Loucy (cell line): ENCODE measurements at regions not wholly inside any gene's neighbourhood (a gene's known extent, or its start where the extent isn't known, plus 50 kb on each side); places are given as distances from the start of the nearest gene placed in this dataset.
A peak's percentile ranks its signal among the peaks of the same experiment; 100 is the strongest.

Experiments used
- H2AFZ ChIP-seq: fragments of 200-600 bp; sonication (generic); 2 replicates; pipeline ENCODE4 v1.6.0; 2016; ENCODE audit warnings: antibody characterized with exemption, mild to moderate bottlenecking, low read length, moderate library complexity
- H3F3A ChIP-seq: fragments of 200-600 bp; 2 replicates; pipeline ENCODE4 v1.6.0; 2016; ENCODE audit warnings: antibody characterized with exemption, low read depth, mild to moderate bottlenecking
- H3K27me3 ChIP-seq: fragments of 200-600 bp; sonication (generic); 2 replicates; pipeline ENCODE4 v1.6.1; 2014; ENCODE audit warnings: low read length, mild to moderate bottlenecking; ENCODE audit not compliant: insufficient read depth, poor library complexity, severe bottlenecking
- H3K36me3 ChIP-seq: fragments of 200-600 bp; sonication (generic); 2 replicates; pipeline ENCODE4 v1.6.1; 2016; ENCODE audit warnings: low read length; ENCODE audit not compliant: insufficient read depth
- H3K4me1 ChIP-seq: fragments of 200-600 bp; sonication (generic); 2 replicates; pipeline ENCODE4 v1.5.1; 2014; ENCODE audit warnings: low read length, mild to moderate bottlenecking; ENCODE audit not compliant: insufficient read depth, poor library complexity, severe bottlenecking
- H3K4me2 ChIP-seq: fragments of 200-600 bp; sonication (generic); 2 replicates; pipeline ENCODE4 v1.6.0; 2014; ENCODE audit warnings: antibody characterized with exemption, low read length, low read depth, mild to moderate bottlenecking; ENCODE audit not compliant: poor library complexity, severe bottlenecking
- H3K4me3 ChIP-seq: fragments of 200-600 bp; sonication (generic); 2 replicates; pipeline ENCODE4 v1.5.1; 2014; ENCODE audit warnings: low read length, mild to moderate bottlenecking, mixed read lengths; ENCODE audit not compliant: poor library complexity, severe bottlenecking
- H3K79me2 ChIP-seq: fragments of 200-600 bp; sonication (generic); 2 replicates; pipeline ENCODE4 v1.6.1; 2014; ENCODE audit warnings: low read length; ENCODE audit not compliant: insufficient read depth
- H3K9ac ChIP-seq: fragments of 200-600 bp; sonication (generic); 2 replicates; pipeline ENCODE4 v1.6.0; 2014; ENCODE audit warnings: mild to moderate bottlenecking, low read depth, low read length, moderate library complexity; ENCODE audit not compliant: poor library complexity, severe bottlenecking
- H3K9me2 ChIP-seq: fragments of 200-600 bp; sonication (generic); replicated peaks from 2 replicates; pipeline ENCODE4 v1.6.1; 2016; ENCODE audit warnings: low read depth, low read length, mixed read lengths
- H3K9me3 ChIP-seq: fragments of 200-600 bp; sonication (generic); 2 replicates; pipeline ENCODE4 v1.6.1; 2014; ENCODE audit warnings: mild to moderate bottlenecking, antibody characterized with exemption, low read length, low read depth; ENCODE audit not compliant: insufficient read depth
- H4K20me1 ChIP-seq: fragments of 200-600 bp; sonication (generic); 2 replicates; pipeline ENCODE4 v1.6.0; 2014; ENCODE audit warnings: antibody characterized with exemption, low read length, mild to moderate bottlenecking; ENCODE audit not compliant: insufficient read depth, poor library complexity, severe bottlenecking
- CTCF ChIP-seq: fragments of 200-600 bp; sonication (generic); conservative IDR thresholded peaks from 2 replicates; pipeline ENCODE4 v1.5.1; 2014; ENCODE audit warnings: mild to moderate bottlenecking, antibody characterized with exemption, low read length
- EZH2phosphoT487 ChIP-seq: fragments of 200-600 bp; IDR thresholded peaks from 2 replicates; pipeline ENCODE4 v1.6.1; 2018; ENCODE audit warnings: antibody characterized with exemption, mild to moderate bottlenecking, moderate library complexity, borderline replicate concordance

DNA sequence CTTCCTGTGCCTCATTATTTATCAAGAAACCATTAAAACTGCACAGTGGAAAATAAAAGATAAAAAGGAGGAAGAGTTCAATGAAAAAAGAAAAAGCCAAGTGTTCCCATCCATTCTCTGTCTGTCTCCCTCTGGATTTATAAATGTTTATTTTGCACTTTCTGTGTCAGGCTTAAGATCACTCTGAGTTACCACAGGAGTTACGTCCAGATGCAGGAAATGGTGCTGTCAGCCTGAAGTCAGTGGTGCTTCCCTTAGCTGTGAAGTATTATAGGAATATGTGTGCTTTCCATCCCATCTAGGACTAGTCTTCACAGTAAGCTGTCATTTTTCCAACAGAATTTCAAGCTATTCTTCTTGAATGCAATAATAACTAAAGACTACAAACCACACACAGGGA is 420.2 kb downstream of the KCTD12 start:
- no peaks in the 10 kb centered on the region for H3K36me3 ChIP-seq
- H4K20me1 ChIP-seq = no peaks in the 10 kb centered on the region
- H3K4me2 ChIP-seq = peak overlapping the region; percentile 47
- no peaks in the 10 kb centered on the region for H3K79me2 ChIP-seq
- H3K4me3 ChIP-seq = no peak overlapping the region
- H3K9me3 ChIP-seq = no peaks in the 10 kb centered on the region
- TF ChIP-seq CTCF (no peak), EZH2phosphoT487 (no peak)
- no peak overlapping the region for H3K9ac ChIP-seq
- no peaks in the 10 kb centered on the region for H3F3A ChIP-seq
- H3K27me3 ChIP-seq = no peaks in the 10 kb centered on the region
- H3K9me2 ChIP-seq = no peaks in the 10 kb centered on the region
- peaks cover 27% of the 10 kb centered on the region for H3K4me1 ChIP-seq
- peak overlapping the region; percentile 90 for H2AFZ ChIP-seq

GRCh38 chr13:76463314-76463713 is 422.9 kb downstream of the KCTD12 start:
- H3K79me2 ChIP-seq = no peaks in the 10 kb centered on the region
- no peak overlapping the region for H3K4me2 ChIP-seq
- no peak overlapping the region for H3K9ac ChIP-seq
- peaks cover 38% of the 10 kb centered on the region for H3K4me1 ChIP-seq
- H3K36me3 ChIP-seq = no peaks in the 10 kb centered on the region
- no peaks in the 10 kb centered on the region for H4K20me1 ChIP-seq
- no peaks in the 10 kb centered on the region for H3F3A ChIP-seq
- no peaks in the 10 kb centered on the region for H3K9me3 ChIP-seq
- H3K9me2 ChIP-seq = no peaks in the 10 kb centered on the region
- no peak for TF ChIP-seq EZH2phosphoT487
- no peak for TF ChIP-seq CTCF
- no peaks in the 10 kb centered on the region for H3K27me3 ChIP-seq
- H2AFZ ChIP-seq = no peak overlapping the region
- H3K4me3 ChIP-seq = no peak overlapping the region

DNA sequence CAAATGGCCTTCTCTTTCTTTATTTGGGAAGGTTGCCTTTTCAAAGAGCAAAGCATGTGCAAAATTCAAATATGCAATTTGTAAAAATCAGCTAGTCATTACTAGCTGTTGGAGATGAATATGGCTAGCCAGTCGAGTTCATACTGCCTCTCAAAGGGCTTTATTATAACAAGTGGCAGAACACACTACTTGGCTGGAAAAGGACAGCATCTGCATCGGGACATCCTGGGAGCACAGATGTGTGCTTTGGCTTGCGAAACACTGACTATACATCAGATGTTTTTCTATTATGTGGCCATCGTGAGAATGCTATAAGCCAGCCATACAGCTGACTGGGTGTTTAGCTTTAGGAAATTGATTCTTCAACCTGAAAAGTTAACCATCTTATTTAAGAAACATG is 424.2 kb downstream of the KCTD12 start:
- peak overlapping the region; percentile 37 for H3K4me2 ChIP-seq
- no peaks in the 10 kb centered on the region for H3K27me3 ChIP-seq
- H4K20me1 ChIP-seq = no peaks in the 10 kb centered on the region
- H3K36me3 ChIP-seq = no peaks in the 10 kb centered on the region
- H3K9me2 ChIP-seq = no peaks in the 10 kb centered on the region
- H3K9me3 ChIP-seq = no peaks in the 10 kb centered on the region
- TF ChIP-seq EZH2phosphoT487 (no peak), CTCF (no peak)
- no peaks in the 10 kb centered on the region for H3F3A ChIP-seq
- H3K4me1 ChIP-seq = peaks cover 38% of the 10 kb centered on the region
- H3K79me2 ChIP-seq = no peaks in the 10 kb centered on the region
- no peak overlapping the region for H3K9ac ChIP-seq
- no peak overlapping the region for H2AFZ ChIP-seq
- H3K4me3 ChIP-seq = no peak overlapping the region
